ENCODE measurements at regions not wholly inside any gene's neighbourhood (a gene's known extent, or its start where the extent isn't known, plus 50 kb on each side); places are given as distances from the start of the nearest gene placed in this dataset.

- TF ChIP-seq CTCF (IDR thresholded peaks at IDR 0.05 in 2 of 3, conservative IDR thresholded peaks at IDR 0.05 in 1 of 3; ENCODE audit: control insufficient read depth in 2 of 3, extremely low read depth in 1 of 3, insufficient read depth in 1 of 3, low read depth in 3 of 3, low read length in 3 of 3) (no peak), KDM1A (IDR thresholded peaks at IDR 0.05; ENCODE audit: borderline replicate concordance) (no peak), MEF2A (IDR thresholded peaks at IDR 0.05; ENCODE audit: insufficient read depth, low read depth, low read length) (no peak), MXI1 (IDR thresholded peaks at IDR 0.05; ENCODE audit: low read depth, low read length) (no peak), ZNF274 (IDR thresholded peaks at IDR 0.05; ENCODE audit: insufficient read depth, insufficient read length) (no peak), EZH2 (IDR thresholded peaks at IDR 0.05; ENCODE audit: borderline replicate concordance, control insufficient read depth, low read depth, low read length) (no peak), DPF2 (IDR thresholded peaks at IDR 0.05) (no peak), E2F4 (IDR thresholded peaks at IDR 0.05; ENCODE audit: low read depth, low read length) (no peak), RAD21 (IDR thresholded peaks at IDR 0.05; ENCODE audit: insufficient read depth, low read depth, low read length) (no peak), MYC (IDR thresholded peaks at IDR 0.05; ENCODE audit: insufficient read depth, insufficient read length, insufficient replicate concordance, low read length, severe bottlenecking) (no peak)
- TF ChIP-seq, protein P1, sequence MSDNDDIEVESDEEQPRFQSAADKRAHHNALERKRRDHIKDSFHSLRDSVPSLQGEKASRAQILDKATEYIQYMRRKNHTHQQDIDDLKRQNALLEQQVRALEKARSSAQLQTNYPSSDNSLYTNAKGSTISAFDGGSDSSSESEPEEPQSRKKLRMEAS (IDR thresholded peaks at IDR 0.05; ENCODE audit: low read depth, low read length): no peak
- TF ChIP-seq, protein P2, sequence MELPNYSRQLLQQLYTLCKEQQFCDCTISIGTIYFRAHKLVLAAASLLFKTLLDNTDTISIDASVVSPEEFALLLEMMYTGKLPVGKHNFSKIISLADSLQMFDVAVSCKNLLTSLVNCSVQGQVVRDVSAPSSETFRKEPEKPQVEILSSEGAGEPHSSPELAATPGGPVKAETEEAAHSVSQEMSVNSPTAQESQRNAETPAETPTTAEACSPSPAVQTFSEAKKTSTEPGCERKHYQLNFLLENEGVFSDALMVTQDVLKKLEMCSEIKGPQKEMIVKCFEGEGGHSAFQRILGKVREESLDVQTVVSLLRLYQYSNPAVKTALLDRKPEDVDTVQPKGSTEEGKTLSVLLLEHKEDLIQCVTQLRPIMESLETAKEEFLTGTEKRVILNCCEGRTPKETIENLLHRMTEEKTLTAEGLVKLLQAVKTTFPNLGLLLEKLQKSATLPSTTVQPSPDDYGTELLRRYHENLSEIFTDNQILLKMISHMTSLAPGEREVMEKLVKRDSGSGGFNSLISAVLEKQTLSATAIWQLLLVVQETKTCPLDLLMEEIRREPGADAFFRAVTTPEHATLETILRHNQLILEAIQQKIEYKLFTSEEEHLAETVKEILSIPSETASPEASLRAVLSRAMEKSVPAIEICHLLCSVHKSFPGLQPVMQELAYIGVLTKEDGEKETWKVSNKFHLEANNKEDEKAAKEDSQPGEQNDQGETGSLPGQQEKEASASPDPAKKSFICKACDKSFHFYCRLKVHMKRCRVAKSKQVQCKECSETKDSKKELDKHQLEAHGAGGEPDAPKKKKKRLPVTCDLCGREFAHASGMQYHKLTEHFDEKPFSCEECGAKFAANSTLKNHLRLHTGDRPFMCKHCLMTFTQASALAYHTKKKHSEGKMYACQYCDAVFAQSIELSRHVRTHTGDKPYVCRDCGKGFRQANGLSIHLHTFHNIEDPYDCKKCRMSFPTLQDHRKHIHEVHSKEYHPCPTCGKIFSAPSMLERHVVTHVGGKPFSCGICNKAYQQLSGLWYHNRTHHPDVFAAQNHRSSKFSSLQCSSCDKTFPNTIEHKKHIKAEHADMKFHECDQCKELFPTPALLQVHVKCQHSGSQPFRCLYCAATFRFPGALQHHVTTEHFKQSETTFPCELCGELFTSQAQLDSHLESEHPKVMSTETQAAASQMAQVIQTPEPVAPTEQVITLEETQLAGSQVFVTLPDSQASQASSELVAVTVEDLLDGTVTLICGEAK (IDR thresholded peaks at IDR 0.05; ENCODE audit: borderline replicate concordance): no peak
- TF ChIP-seq, protein P3, sequence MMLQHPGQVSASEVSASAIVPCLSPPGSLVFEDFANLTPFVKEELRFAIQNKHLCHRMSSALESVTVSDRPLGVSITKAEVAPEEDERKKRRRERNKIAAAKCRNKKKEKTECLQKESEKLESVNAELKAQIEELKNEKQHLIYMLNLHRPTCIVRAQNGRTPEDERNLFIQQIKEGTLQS (IDR thresholded peaks at IDR 0.05; ENCODE audit: borderline replicate concordance, extremely low read depth, low read depth, low read length): no peak
These were observed 206.9 kb upstream of the INTU start for GRCh38 chr4:127425851-127426250.
